ENCODE measurements at regions not wholly inside any gene's neighbourhood (a gene's known extent, or its start where the extent isn't known, plus 50 kb on each side); places are given as distances from the start of the nearest gene placed in this dataset.
A peak's percentile ranks its signal among the peaks of the same experiment; 100 is the strongest.

GRCh38 chr1:104794035-104794434, 1044.3 kb downstream of the AMY1C start:
- H4K91ac ChIP-seq (ENCODE audit: low read depth, low read length), result no peak overlapping the region
- no peaks in the 10 kb centered on the region for H3K79me1 ChIP-seq (ENCODE audit: low read length)
- no peak overlapping the region for H3K4me3 ChIP-seq (ENCODE audit: low read depth, low read length)
- H3K36me3 ChIP-seq (ENCODE audit: control insufficient read depth in 1 of 2, insufficient read depth in 2 of 2, low read length in 2 of 2), result no peaks in the 10 kb centered on the region
- no peak overlapping the region for H2BK12ac ChIP-seq (ENCODE audit: low read length)
- no peaks in the 10 kb centered on the region for H3K27me3 ChIP-seq (ENCODE audit: insufficient read depth, low read length)
- no peaks in the 10 kb centered on the region for H3K79me2 ChIP-seq (ENCODE audit: control insufficient read depth, insufficient read depth, low read length, poor library complexity)
- H3K18ac ChIP-seq (ENCODE audit: low read length), result no peak overlapping the region
- H2AK5ac ChIP-seq (ENCODE audit: low read length), result no peak overlapping the region
- H2BK5ac ChIP-seq (ENCODE audit: low read depth, low read length, poor library complexity), result no peak overlapping the region
- H3K9ac ChIP-seq (ENCODE audit: low read length), result no peak overlapping the region
- no peak overlapping the region for H3K27ac ChIP-seq (ENCODE audit: low read depth, low read length)
- no peak overlapping the region for H3K4ac ChIP-seq (ENCODE audit: low read depth, low read length)
- H3K23ac ChIP-seq (ENCODE audit: low read length), result no peak overlapping the region
- H4K8ac ChIP-seq (ENCODE audit: low read depth, low read length), result no peak overlapping the region
- H3K4me2 ChIP-seq (ENCODE audit: low read length), result no peak overlapping the region
- no peaks in the 10 kb centered on the region for H3K9me3 ChIP-seq (ENCODE audit: insufficient read depth, low read depth, low read length)
- DNase-seq, result no peak
- H2AFZ ChIP-seq (ENCODE audit: insufficient read depth, low read length, poor library complexity), result no peak overlapping the region
- H3K4me1 ChIP-seq (ENCODE audit: control insufficient read depth in 1 of 2, insufficient read depth in 2 of 2, low read length in 2 of 2), result no peaks in the 10 kb centered on the region
- no peak overlapping the region for H2BK120ac ChIP-seq (ENCODE audit: insufficient read depth, low read length, poor library complexity)
- H4K12ac ChIP-seq (ENCODE audit: low read depth, low read length), result no peak overlapping the region
- H3K14ac ChIP-seq (ENCODE audit: low read length), result no peak overlapping the region

- no peak overlapping the region for H2BK5ac ChIP-seq (ENCODE audit: low read depth, low read length, poor library complexity)
- no peak overlapping the region for H3K18ac ChIP-seq (ENCODE audit: low read length)
- no peak overlapping the region for H4K8ac ChIP-seq (ENCODE audit: low read depth, low read length)
- H2BK12ac ChIP-seq (ENCODE audit: low read length), result no peak overlapping the region
- H3K27me3 ChIP-seq (ENCODE audit: insufficient read depth, low read length), result no peaks in the 10 kb centered on the region
- H3K36me3 ChIP-seq (ENCODE audit: control insufficient read depth in 1 of 2, insufficient read depth in 2 of 2, low read length in 2 of 2), result no peaks in the 10 kb centered on the region
- no peaks in the 10 kb centered on the region for H3K4me1 ChIP-seq (ENCODE audit: control insufficient read depth in 1 of 2, insufficient read depth in 2 of 2, low read length in 2 of 2)
- WGBS (ENCODE audit: extremely low coverage, insufficient coverage, insufficient read length), result no CpG with 5 or more reads among the region's 6 CpGs
- no peak overlapping the region for H2AK5ac ChIP-seq (ENCODE audit: low read length)
- H2AFZ ChIP-seq (ENCODE audit: insufficient read depth, low read length, poor library complexity), result no peak overlapping the region
- H3K9ac ChIP-seq (ENCODE audit: low read length), result no peak overlapping the region
- no peak overlapping the region for H3K23ac ChIP-seq (ENCODE audit: low read length)
- DNase-seq, result no peak
- no peak overlapping the region for H3K27ac ChIP-seq (ENCODE audit: low read depth, low read length)
- no peaks in the 10 kb centered on the region for H3K9me3 ChIP-seq (ENCODE audit: insufficient read depth, low read depth, low read length)
- no peak overlapping the region for H4K91ac ChIP-seq (ENCODE audit: low read depth, low read length)
- H3K4ac ChIP-seq (ENCODE audit: low read depth, low read length), result no peak overlapping the region
- no peak overlapping the region for H3K4me3 ChIP-seq (ENCODE audit: low read depth, low read length)
- H2BK120ac ChIP-seq (ENCODE audit: insufficient read depth, low read length, poor library complexity), result no peak overlapping the region
- H3K79me1 ChIP-seq (ENCODE audit: low read length), result no peaks in the 10 kb centered on the region
- no peak overlapping the region for H3K14ac ChIP-seq (ENCODE audit: low read length)
- H3K79me2 ChIP-seq (ENCODE audit: control insufficient read depth, insufficient read depth, low read length, poor library complexity), result no peaks in the 10 kb centered on the region
- H4K12ac ChIP-seq (ENCODE audit: low read depth, low read length), result no peak overlapping the region
- H3K4me2 ChIP-seq (ENCODE audit: low read length), result no peak overlapping the region
Observed at GRCh38 chr1:104795931-104796330, 1046.2 kb downstream of the AMY1C start.

- H2AFZ ChIP-seq (ENCODE audit: insufficient read depth, low read length, poor library complexity), result no peak overlapping the region
- no peaks in the 10 kb centered on the region for H3K4me1 ChIP-seq (ENCODE audit: control insufficient read depth in 1 of 2, insufficient read depth in 2 of 2, low read length in 2 of 2)
- H2BK120ac ChIP-seq (ENCODE audit: insufficient read depth, low read length, poor library complexity), result no peak overlapping the region
- no peaks in the 10 kb centered on the region for H3K36me3 ChIP-seq (ENCODE audit: control insufficient read depth in 1 of 2, insufficient read depth in 2 of 2, low read length in 2 of 2)
- H3K4ac ChIP-seq (ENCODE audit: low read depth, low read length), result no peak overlapping the region
- H3K14ac ChIP-seq (ENCODE audit: low read length), result no peak overlapping the region
- H3K23ac ChIP-seq (ENCODE audit: low read length), result no peak overlapping the region
- no peak overlapping the region for H3K9ac ChIP-seq (ENCODE audit: low read length)
- H3K27me3 ChIP-seq (ENCODE audit: insufficient read depth, low read length), result no peaks in the 10 kb centered on the region
- WGBS (ENCODE audit: extremely low coverage, insufficient coverage, insufficient read length), result no CpG with 5 or more reads among the region's 2 CpGs
- H2BK5ac ChIP-seq (ENCODE audit: low read depth, low read length, poor library complexity), result no peak overlapping the region
- H3K79me2 ChIP-seq (ENCODE audit: control insufficient read depth, insufficient read depth, low read length, poor library complexity), result no peaks in the 10 kb centered on the region
- H3K27ac ChIP-seq (ENCODE audit: low read depth, low read length), result no peak overlapping the region
- peak in 1 of 2 donors; percentile 3 for DNase-seq
- no peak overlapping the region for H2AK5ac ChIP-seq (ENCODE audit: low read length)
- H3K4me3 ChIP-seq (ENCODE audit: low read depth, low read length), result no peak overlapping the region
- no peak overlapping the region for H4K12ac ChIP-seq (ENCODE audit: low read depth, low read length)
- H3K79me1 ChIP-seq (ENCODE audit: low read length), result no peaks in the 10 kb centered on the region
- no peak overlapping the region for H3K18ac ChIP-seq (ENCODE audit: low read length)
- no peak overlapping the region for H3K4me2 ChIP-seq (ENCODE audit: low read length)
- H4K8ac ChIP-seq (ENCODE audit: low read depth, low read length), result no peak overlapping the region
- no peak overlapping the region for H4K91ac ChIP-seq (ENCODE audit: low read depth, low read length)
- H3K9me3 ChIP-seq (ENCODE audit: insufficient read depth, low read depth, low read length), result no peaks in the 10 kb centered on the region
- no peak overlapping the region for H2BK12ac ChIP-seq (ENCODE audit: low read length)
Observed at GRCh38 chr1:104797982-104798381, 1048.3 kb downstream of the AMY1C start.

- H3K27me3 ChIP-seq (ENCODE audit: insufficient read depth, low read length), result no peaks in the 10 kb centered on the region
- no peak for DNase-seq
- no peak overlapping the region for H2AFZ ChIP-seq (ENCODE audit: insufficient read depth, low read length, poor library complexity)
- H3K4me3 ChIP-seq (ENCODE audit: low read depth, low read length), result no peak overlapping the region
- H4K12ac ChIP-seq (ENCODE audit: low read depth, low read length), result no peak overlapping the region
- no peak overlapping the region for H2BK120ac ChIP-seq (ENCODE audit: insufficient read depth, low read length, poor library complexity)
- H3K27ac ChIP-seq (ENCODE audit: low read depth, low read length), result no peak overlapping the region
- H3K4me2 ChIP-seq (ENCODE audit: low read length), result no peak overlapping the region
- no peak overlapping the region for H3K23ac ChIP-seq (ENCODE audit: low read length)
- no peak overlapping the region for H3K18ac ChIP-seq (ENCODE audit: low read length)
- H2AK5ac ChIP-seq (ENCODE audit: low read length), result no peak overlapping the region
- no CpG with 5 or more reads among the region's 3 CpGs for WGBS (ENCODE audit: extremely low coverage, insufficient coverage, insufficient read length)
- H3K36me3 ChIP-seq (ENCODE audit: control insufficient read depth in 1 of 2, insufficient read depth in 2 of 2, low read length in 2 of 2), result no peaks in the 10 kb centered on the region
- no peak overlapping the region for H3K14ac ChIP-seq (ENCODE audit: low read length)
- no peak overlapping the region for H4K91ac ChIP-seq (ENCODE audit: low read depth, low read length)
- no peaks in the 10 kb centered on the region for H3K9me3 ChIP-seq (ENCODE audit: insufficient read depth, low read depth, low read length)
- H3K9ac ChIP-seq (ENCODE audit: low read length), result no peak overlapping the region
- H4K8ac ChIP-seq (ENCODE audit: low read depth, low read length), result no peak overlapping the region
- no peaks in the 10 kb centered on the region for H3K79me1 ChIP-seq (ENCODE audit: low read length)
- no peak overlapping the region for H2BK12ac ChIP-seq (ENCODE audit: low read length)
- no peak overlapping the region for H3K4ac ChIP-seq (ENCODE audit: low read depth, low read length)
- no peaks in the 10 kb centered on the region for H3K79me2 ChIP-seq (ENCODE audit: control insufficient read depth, insufficient read depth, low read length, poor library complexity)
- no peak overlapping the region for H2BK5ac ChIP-seq (ENCODE audit: low read depth, low read length, poor library complexity)
- no peaks in the 10 kb centered on the region for H3K4me1 ChIP-seq (ENCODE audit: control insufficient read depth in 1 of 2, insufficient read depth in 2 of 2, low read length in 2 of 2)
Observed at GRCh38 chr1:104801344-104801743, 1051.6 kb downstream of the AMY1C start.

Measured in trophoblast cell (in vitro differentiated cells and primary cell).